ENCODE measurements at regions not wholly inside any gene's neighbourhood (a gene's known extent, or its start where the extent isn't known, plus 50 kb on each side); places are given as distances from the start of the nearest gene placed in this dataset.
"Not testable (repeated sequence)": the region's sequence is repeated elsewhere in the genome, so short reads cannot be mapped to it uniquely, and the experiment has no call there.

GRCh38 chr6:60670036-60670435 lies 1616.0 kb downstream of the KHDRBS2 start:
- no peak for DNase-seq (ENCODE audit: low spot score)

- no peak for DNase-seq (ENCODE audit: low spot score)
Measured at GRCh38 chr6:60668428-60668827, 1617.6 kb downstream of the KHDRBS2 start.

- DNase-seq (ENCODE audit: low spot score), result not testable (repeated sequence)
Measured at GRCh38 chr6:60663199-60663598, 1622.8 kb downstream of the KHDRBS2 start.

GRCh38 chr6:60643870-60644269 lies 1642.2 kb downstream of the KHDRBS2 start:
- DNase-seq (ENCODE audit: low spot score), result no peak

- not testable (repeated sequence) for DNase-seq (ENCODE audit: low spot score)
Measured at GRCh38 chr6:60639185-60639584, 1646.8 kb downstream of the KHDRBS2 start.
